H1 (cell line): ENCODE measurements at regions not wholly inside any gene's neighbourhood (a gene's known extent, or its start where the extent isn't known, plus 50 kb on each side); places are given as distances from the start of the nearest gene placed in this dataset.

ENCODE experiments used
- BRCA1 ChIP-seq: IDR thresholded peaks from 2 replicates; pipeline ENCODE4 v1.6.1; 2012; ENCODE audit warnings: low read depth, low read length, improper control_type of control experiment
- CEBPB ChIP-seq: IDR thresholded peaks from 2 replicates; pipeline ENCODE4 v1.6.1; 2012; ENCODE audit warnings: low read depth, low read length
- EZH2 ChIP-seq: fragments of 200-600 bp; sonication (generic); IDR thresholded peaks from 2 replicates; pipeline ENCODE4 v1.7.1; 2012; ENCODE audit warnings: low read depth, mild to moderate bottlenecking, moderate library complexity, low read length, inconsistent platforms; ENCODE audit not compliant: severe bottlenecking
- GABPA ChIP-seq: IDR thresholded peaks from 2 replicates; pipeline ENCODE4 v1.6.1; 2011; ENCODE audit warnings: mild to moderate bottlenecking, low read length, moderate library complexity, borderline replicate concordance; ENCODE audit not compliant: insufficient read depth
- POLR2AphosphoS5 ChIP-seq: IDR thresholded peaks from 2 replicates; pipeline ENCODE4 v1.6.1; 2011; ENCODE audit warnings: low read depth, low read length
- TF ChIP-seq, protein P1 (sequence below): IDR thresholded peaks from 2 replicates; pipeline ENCODE4 v1.6.1; 2012; ENCODE audit warnings: inconsistent platforms

DNA sequence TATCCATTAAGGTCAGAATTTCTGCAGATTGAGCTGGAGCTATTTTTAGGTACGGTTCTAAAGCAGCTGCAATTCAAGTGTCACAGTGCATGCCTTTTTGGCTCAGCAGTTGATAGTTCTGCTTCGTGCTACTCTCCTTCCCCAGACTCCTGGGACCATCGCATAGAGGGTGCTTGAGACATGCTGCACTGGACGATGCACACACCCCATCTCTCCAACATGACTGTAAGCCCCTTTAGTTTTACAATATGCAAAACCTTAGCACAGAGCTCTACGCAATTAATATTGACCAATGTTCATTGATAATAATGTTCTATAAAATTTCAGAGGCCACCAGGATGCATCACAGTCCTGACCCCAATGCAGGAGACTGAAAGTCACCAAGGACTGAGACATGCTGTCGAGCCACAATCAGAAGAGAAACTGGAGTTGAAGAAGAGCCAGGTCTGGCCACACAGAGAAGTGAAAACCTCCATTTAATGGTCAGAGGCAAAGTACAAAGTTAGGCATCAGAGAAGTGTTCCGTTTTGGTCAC, 120.9 kb upstream of the ZC3H12C start (continued):
- TF ChIP-seq EZH2 = no peak
- TF ChIP-seq GABPA = no peak
- TF ChIP-seq BRCA1 = no peak
- TF ChIP-seq, protein P1, sequence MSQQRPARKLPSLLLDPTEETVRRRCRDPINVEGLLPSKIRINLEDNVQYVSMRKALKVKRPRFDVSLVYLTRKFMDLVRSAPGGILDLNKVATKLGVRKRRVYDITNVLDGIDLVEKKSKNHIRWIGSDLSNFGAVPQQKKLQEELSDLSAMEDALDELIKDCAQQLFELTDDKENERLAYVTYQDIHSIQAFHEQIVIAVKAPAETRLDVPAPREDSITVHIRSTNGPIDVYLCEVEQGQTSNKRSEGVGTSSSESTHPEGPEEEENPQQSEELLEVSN = no peak
- TF ChIP-seq CEBPB = no peak
- TF ChIP-seq POLR2AphosphoS5 = no peak
- TF ChIP-seq, all 59 proteins: peak for 0
